RWPE1 (cell line): ENCODE measurements at regions not wholly inside any gene's neighbourhood (a gene's known extent, or its start where the extent isn't known, plus 50 kb on each side); places are given as distances from the start of the nearest gene placed in this dataset.

Experiments used
- CTCF ChIA-PET: fragments of 350-600 bp; sonication (Branson Sonifier 250); formaldehyde crosslinking; extraction: SDS; loops from one replicate; lab custom pipeline; 2021; lab: Yijun Ruan, JAX
- POLR2A ChIA-PET: fragments of 400-600 bp; formaldehyde crosslinking; extraction: SDS; loops from one replicate; lab custom pipeline; 2020; ENCODE audit warnings: antibody characterized with exemption; ENCODE audit not compliant: low non-redundant PET; lab: Yijun Ruan, JAX
- DNase-seq: peaks from one replicate; pipeline ENCODE4 v3.0.0; 2012; ENCODE audit warnings: low spot score
- H3K27ac ChIP-seq: fragments of 450-650 bp; 2 replicates; pipeline ENCODE4 v1.5.1; 2017
- CTCF ChIP-seq: fragments of 450-650 bp; conservative IDR thresholded peaks from 2 replicates; pipeline ENCODE4 v1.5.1; 2017; ENCODE audit warnings: low read depth, mild to moderate bottlenecking

- ChIA-PET POLR2A (no interaction called here), CTCF (no interaction called here)
- no peak overlapping the region for H3K27ac ChIP-seq
- DNase-seq, result no peak
- no peak for TF ChIP-seq CTCF
These were observed 136.6 kb downstream of the TOMM20 start for GRCh38 chr1:234992065-234992464.

GRCh38 chr1:234990874-234991801 lies 137.5 kb downstream of the TOMM20 start:
- CTCF ChIA-PET, result interaction anchor here (0.6 to 0.7 kb wide), 2 partner anchors 58 to 488 kb away, joined by 3 to 7 read pairs; no protein-coding TSS in a partner anchor
- DNase-seq, result no peak
- POLR2A ChIA-PET, result interaction anchor here (0.7 kb wide), 1 partner anchor 267 kb away, joined by 4 read pairs; no protein-coding TSS in a partner anchor
- no peak overlapping the region for H3K27ac ChIP-seq
- TF ChIP-seq CTCF, result no peak

GRCh38 chr1:234990328-234990675 lies 138.3 kb downstream of the TOMM20 start:
- POLR2A ChIA-PET, result interaction anchor here (0.6 kb wide), 1 partner anchor 103 kb away, joined by 6 read pairs; no protein-coding TSS in a partner anchor
- CTCF ChIA-PET, result interaction anchor here (0.7 kb wide), 1 partner anchor 487 kb away, joined by 3 read pairs; no protein-coding TSS in a partner anchor
- no peak overlapping the region for H3K27ac ChIP-seq
- no peak for TF ChIP-seq CTCF
- no peak for DNase-seq

GRCh38 chr1:234989479-234990327 lies 138.9 kb downstream of the TOMM20 start:
- TF ChIP-seq CTCF, result no peak
- POLR2A ChIA-PET, result interaction anchor here (0.6 kb wide), 1 partner anchor 103 kb away, joined by 6 read pairs; no protein-coding TSS in a partner anchor
- CTCF ChIA-PET, result interaction anchor here (0.6 kb wide), 1 partner anchor 608 kb away, joined by 3 read pairs; no protein-coding TSS in a partner anchor
- H3K27ac ChIP-seq, result no peak overlapping the region; the same call in 1 of the 2 replicates
- DNase-seq, result no peak

- no peak for DNase-seq
- ChIA-PET CTCF (interaction anchor here (0.6 kb wide), 1 partner anchor 609 kb away, joined by 3 read pairs; no protein-coding TSS in a partner anchor), POLR2A (no interaction called here)
- no peak for TF ChIP-seq CTCF
- no peak overlapping the region for H3K27ac ChIP-seq
These were observed 139.6 kb downstream of the TOMM20 start for GRCh38 chr1:234989019-234989418.

GRCh38 chr1:234988536-234988935 lies 140.1 kb downstream of the TOMM20 start:
- no peak overlapping the region for H3K27ac ChIP-seq
- CTCF ChIA-PET, result no interaction called here

More at GRCh38 chr1:234988536-234988935, 140.1 kb downstream of the TOMM20 start:
- TF ChIP-seq CTCF, result no peak
- POLR2A ChIA-PET, result no interaction called here
- no peak for DNase-seq
